Fibroblast of lung (primary cell): ENCODE measurements at regions not wholly inside any gene's neighbourhood (a gene's known extent, or its start where the extent isn't known, plus 50 kb on each side); places are given as distances from the start of the nearest gene placed in this dataset.

Experiments
- DNase-seq, 2 donors: peaks; one replicate each; pipeline versions ENCODE4 v3.0.0 to v3.0.0-alpha.2; 2010; ENCODE audit warnings: low read depth in 2 of 2
- H2AFZ ChIP-seq: 2 replicates; pipeline ENCODE4 v1.5.1; 2012; ENCODE audit warnings: low read length, control low read depth, inconsistent platforms
- H3K27ac ChIP-seq: 2 replicates; pipeline ENCODE4 v1.5.1; 2011; ENCODE audit warnings: low read length, control low read depth; ENCODE audit not compliant: insufficient read depth
- H3K27me3 ChIP-seq: 2 replicates; pipeline ENCODE4 v1.5.1; 2011; ENCODE audit warnings: mild to moderate bottlenecking, low read length; ENCODE audit not compliant: control insufficient read depth, insufficient read depth
- H3K36me3 ChIP-seq: 2 replicates; pipeline ENCODE4 v1.5.1; 2011; ENCODE audit warnings: low read length; ENCODE audit not compliant: control insufficient read depth, insufficient read depth
- H3K4me1 ChIP-seq: 2 replicates; pipeline ENCODE4 v1.5.1; 2011; ENCODE audit warnings: low read length; ENCODE audit not compliant: control insufficient read depth, insufficient read depth; ENCODE audit errors: extremely low read depth
- H3K4me2 ChIP-seq: 2 replicates; pipeline ENCODE4 v1.5.1; 2011; ENCODE audit warnings: low read length, control low read depth; ENCODE audit not compliant: insufficient read depth; ENCODE audit errors: extremely low read depth
- H3K4me3 ChIP-seq, 4 experiments: fragments of 200-600 bp in 1 of 4; sonication (generic) in 1 of 4; replicated peaks in 1 of 4; 2 replicates each; pipeline ENCODE4 v1.5.1; 2011 to 2016; ENCODE audit warnings: low read length in 4 of 4, low read depth in 3 of 4, mild to moderate bottlenecking in 3 of 4, control low read depth in 2 of 4, inconsistent platforms in 1 of 4, mixed read lengths in 1 of 4; ENCODE audit not compliant: insufficient read depth in 1 of 4; ENCODE audit errors: control extremely low read depth in 1 of 4
- H3K79me2 ChIP-seq: 2 replicates; pipeline ENCODE4 v1.5.1; 2012; ENCODE audit warnings: mild to moderate bottlenecking, low read length, inconsistent platforms; ENCODE audit not compliant: control insufficient read depth, insufficient read depth
- H3K9ac ChIP-seq: 2 replicates; pipeline ENCODE4 v1.5.1; 2011; ENCODE audit warnings: mild to moderate bottlenecking, low read length, control low read depth; ENCODE audit not compliant: insufficient read depth
- H3K9me3 ChIP-seq: 2 replicates; pipeline ENCODE4 v1.5.1; 2012; ENCODE audit warnings: low read depth, low read length; ENCODE audit not compliant: control insufficient read depth, insufficient read depth
- H4K20me1 ChIP-seq: 2 replicates; pipeline ENCODE4 v1.5.1; 2011; ENCODE audit warnings: low read length; ENCODE audit not compliant: control insufficient read depth, insufficient read depth; ENCODE audit errors: extremely low read depth
- CTCF ChIP-seq, 2 donors: IDR thresholded peaks in 1 of 2; conservative IDR thresholded peaks in 1 of 2; 1 replicate in 1 of 2; 2 replicates in 1 of 2; pipeline ENCODE4 v1.5.1; 2011 to 2012; ENCODE audit warnings: low read length in 2 of 2, control low read depth in 1 of 2, inconsistent platforms in 1 of 2, low read depth in 1 of 2, mild to moderate bottlenecking in 1 of 2
- EZH2 ChIP-seq: IDR thresholded peaks from 2 replicates; pipeline ENCODE4 v1.5.1; 2012; ENCODE audit warnings: low read length, control low read depth, mild to moderate bottlenecking; ENCODE audit errors: missing control alignments

- H3K27ac ChIP-seq, result no peak overlapping the region
These were observed 332.6 kb upstream of the SMC2 start for GRCh38 chr9:103761466-103761865.

GRCh38 chr9:103789686-103790085 is 304.4 kb upstream of the SMC2 start:
- Histone ChIP-seq H3K9ac (no peak overlapping the region), H3K79me2 (no peaks in the 10 kb centered on the region), H3K4me2 (no peak overlapping the region), H3K4me3 (no peak overlapping the region), H4K20me1 (no peaks in the 10 kb centered on the region), H3K27ac (no peak overlapping the region), H2AFZ (no peak overlapping the region), H3K9me3 (no peaks in the 10 kb centered on the region), H3K27me3 (no peaks in the 10 kb centered on the region), H3K36me3 (no peaks in the 10 kb centered on the region), H3K4me1 (no peaks in the 10 kb centered on the region)
- TF ChIP-seq CTCF (conservative IDR thresholded peaks at IDR 0.05 in 1 of 2, IDR thresholded peaks at IDR 0.05 in 1 of 2; ENCODE audit: low read depth in 1 of 2, low read length in 2 of 2) (peak in 1 of 2 donors; percentile 4), EZH2 (no peak)
- no peak for DNase-seq

More at GRCh38 chr9:103761466-103761865, 332.6 kb upstream of the SMC2 start:
- Histone ChIP-seq H3K36me3 (no peaks in the 10 kb centered on the region), H3K27me3 (no peaks in the 10 kb centered on the region), H3K9me3 (no peaks in the 10 kb centered on the region), H3K4me1 (no peaks in the 10 kb centered on the region), H3K9ac (no peak overlapping the region), H4K20me1 (no peaks in the 10 kb centered on the region), H2AFZ (no peak overlapping the region), H3K4me2 (no peak overlapping the region), H3K4me3 (no peak overlapping the region), H3K79me2 (no peaks in the 10 kb centered on the region)
- DNase-seq, result no peak
- no peak for TF ChIP-seq EZH2
- no peak for TF ChIP-seq CTCF (conservative IDR thresholded peaks at IDR 0.05 in 1 of 2, IDR thresholded peaks at IDR 0.05 in 1 of 2; ENCODE audit: low read depth in 1 of 2, low read length in 2 of 2)

- no peak overlapping the region for H3K4me2 ChIP-seq
- H3K36me3 ChIP-seq, result no peaks in the 10 kb centered on the region
- no peak for TF ChIP-seq EZH2
- no peaks in the 10 kb centered on the region for H3K9me3 ChIP-seq
- no peaks in the 10 kb centered on the region for H3K4me1 ChIP-seq
- H3K4me3 ChIP-seq, result no peak overlapping the region
- no peak overlapping the region for H3K9ac ChIP-seq
- DNase-seq, result peak in 1 of 2 donors; percentile 60
- H3K79me2 ChIP-seq, result no peaks in the 10 kb centered on the region
- H3K27ac ChIP-seq, result no peak overlapping the region
- H4K20me1 ChIP-seq, result no peaks in the 10 kb centered on the region
- no peaks in the 10 kb centered on the region for H3K27me3 ChIP-seq
- H2AFZ ChIP-seq, result no peak overlapping the region
These were observed 295.5 kb upstream of the SMC2 start for GRCh38 chr9:103798620-103799019.

GRCh38 chr9:103799959-103800358 is 294.1 kb upstream of the SMC2 start:
- Histone ChIP-seq H3K4me2 (no peak overlapping the region), H3K4me3 (no peak overlapping the region), H3K27me3 (no peaks in the 10 kb centered on the region), H2AFZ (no peak overlapping the region), H3K79me2 (no peaks in the 10 kb centered on the region), H4K20me1 (no peaks in the 10 kb centered on the region), H3K27ac (no peak overlapping the region), H3K4me1 (no peaks in the 10 kb centered on the region), H3K36me3 (no peaks in the 10 kb centered on the region), H3K9ac (no peak overlapping the region), H3K9me3 (no peaks in the 10 kb centered on the region)
- DNase-seq, result no peak
- no peak for TF ChIP-seq CTCF (conservative IDR thresholded peaks at IDR 0.05 in 1 of 2, IDR thresholded peaks at IDR 0.05 in 1 of 2; ENCODE audit: low read depth in 1 of 2, low read length in 2 of 2)
- no peak for TF ChIP-seq EZH2
